Kidney (tissue), 13 donors: ENCODE measurements at regions not wholly inside any gene's neighbourhood (a gene's known extent, or its start where the extent isn't known, plus 50 kb on each side); places are given as distances from the start of the nearest gene placed in this dataset.

ENCODE experiments used
- DNase-seq, 5 donors: peaks; one replicate each; pipeline ENCODE4 v3.0.0-alpha.2; 2013 to 2020
- FAIRE-seq: peaks from 2 replicates; lab custom pipeline; 2012; peaks lifted over from hg19 to GRCh38; lab: Jason Lieb, UNC
- H3K27ac ChIP-seq, 2 donors: one replicate each; pipeline ENCODE4 v1.7.0; 2013; ENCODE audit warnings: low read depth in 2 of 2, low read length in 2 of 2, inconsistent platforms in 1 of 2
- H3K27me3 ChIP-seq: one replicate; pipeline ENCODE4 v1.7.1; 2013; ENCODE audit warnings: low read length, inconsistent platforms; ENCODE audit not compliant: control insufficient read depth, insufficient read depth
- H3K36me3 ChIP-seq, 3 donors: one replicate each; pipeline versions ENCODE4 v1.7.0 to v1.7.1; 2013; ENCODE audit warnings: low read length in 3 of 3, control low read depth in 1 of 3, inconsistent platforms in 1 of 3; ENCODE audit not compliant: insufficient read depth in 3 of 3, control insufficient read depth in 2 of 3
- H3K4me1 ChIP-seq, 3 donors: one replicate each; pipeline versions ENCODE4 v1.7.0 to v1.7.1; 2013; ENCODE audit warnings: low read length in 3 of 3, inconsistent platforms in 1 of 3, low read depth in 1 of 3; ENCODE audit not compliant: control insufficient read depth in 2 of 3, insufficient read depth in 2 of 3
- H3K4me3 ChIP-seq, 3 donors: one replicate each; pipeline versions ENCODE4 v1.7.0 to v1.8.1; 2013; ENCODE audit warnings: low read length in 3 of 3, control low read depth in 1 of 3, inconsistent platforms in 1 of 3
- H3K9ac ChIP-seq, 3 donors: one replicate each; pipeline versions ENCODE4 v1.7.0 to v1.7.1; 2013; ENCODE audit warnings: low read length in 3 of 3, control low read depth in 1 of 3, inconsistent platforms in 1 of 3
- H3K9me3 ChIP-seq, 3 donors: one replicate each; pipeline versions ENCODE4 v1.7.0 to v1.7.1; 2013; ENCODE audit warnings: low read length in 3 of 3, control low read depth in 1 of 3, inconsistent platforms in 1 of 3; ENCODE audit not compliant: control insufficient read depth in 2 of 3, insufficient read depth in 1 of 3
- CTCF ChIP-seq: IDR thresholded peaks from 3 replicates; pipeline ENCODE4 v1.5.1; 2012; ENCODE audit warnings: mild to moderate bottlenecking, moderate library complexity, borderline replicate concordance; ENCODE audit not compliant: insufficient read depth; ENCODE audit errors: extremely low read depth
- intact Hi-C: fragments of 100-400 bp; cut with DNase I; formaldehyde crosslinking; loops from one replicate; pipeline ENCODE4 v1.11.1; 2022
- donor health status: control.
- donor health status: control.
- donor health status: control.
- donor health status: control.
- donor health status: control.
- donor health status: DM: yes; HTN: yes; CAD: no.
- donor health status: Normal renal cell carcinoma (clear cell type).

GRCh38 chr5:8752595-8752994, 793.3 kb downstream of the SEMA5A start:
- intact Hi-C loops, result no loop called here
- FAIRE-seq, result no peak
- no peak overlapping the region for H3K9ac ChIP-seq

GRCh38 chr5:8756498-8757084, 789.3 kb downstream of the SEMA5A start:
- H3K4me3 ChIP-seq, result no peak overlapping the region
- peak in 4 of 5 donors; percentile 39 to 75 (median 62) for DNase-seq
- peak; percentile 22 for TF ChIP-seq CTCF
- no peak overlapping the region for H3K27ac ChIP-seq
- no peak overlapping the region for H3K9ac ChIP-seq
- H3K36me3 ChIP-seq, result no peaks in the 10 kb centered on the region
- H3K9me3 ChIP-seq, result no peaks in the 10 kb centered on the region
- no peak for FAIRE-seq
- H3K27me3 ChIP-seq, result no peaks in the 10 kb centered on the region
- H3K4me1 ChIP-seq, result no peaks in the 10 kb centered on the region
- intact Hi-C loops, result no loop called here

More at GRCh38 chr5:8752595-8752994, 793.3 kb downstream of the SEMA5A start:
- Histone ChIP-seq H3K4me1 (no peaks in the 10 kb centered on the region), H3K36me3 (no peaks in the 10 kb centered on the region), H3K27me3 (no peaks in the 10 kb centered on the region), H3K4me3 (no peak overlapping the region), H3K27ac (no peak overlapping the region), H3K9me3 (no peaks in the 10 kb centered on the region)
- no peak for DNase-seq
- no peak for TF ChIP-seq CTCF

GRCh38 chr5:8765886-8766285, 780.0 kb downstream of the SEMA5A start:
- Histone ChIP-seq H3K4me3 (no peak overlapping the region), H3K9me3 (no peaks in the 10 kb centered on the region), H3K9ac (no peak overlapping the region), H3K27ac (no peak overlapping the region), H3K27me3 (no peaks in the 10 kb centered on the region), H3K4me1 (no peaks in the 10 kb centered on the region), H3K36me3 (no peaks in the 10 kb centered on the region)
- DNase-seq (no peak), FAIRE-seq (no peak)
- intact Hi-C loops, result no loop called here
- TF ChIP-seq CTCF, result no peak

GRCh38 chr5:8766448-8766847, 779.4 kb downstream of the SEMA5A start:
- H3K27me3 ChIP-seq, result no peaks in the 10 kb centered on the region
- H3K9ac ChIP-seq, result no peak overlapping the region
- DNase-seq (no peak), FAIRE-seq (no peak)
- H3K9me3 ChIP-seq, result no peaks in the 10 kb centered on the region
- no peak overlapping the region for H3K27ac ChIP-seq
- TF ChIP-seq CTCF, result no peak
- no peaks in the 10 kb centered on the region for H3K36me3 ChIP-seq
- intact Hi-C loops, result no loop called here
- H3K4me3 ChIP-seq, result no peak overlapping the region
- H3K4me1 ChIP-seq, result no peaks in the 10 kb centered on the region
